ENCODE measurements at regions not wholly inside any gene's neighbourhood (a gene's known extent, or its start where the extent isn't known, plus 50 kb on each side); places are given as distances from the start of the nearest gene placed in this dataset.

DNA sequence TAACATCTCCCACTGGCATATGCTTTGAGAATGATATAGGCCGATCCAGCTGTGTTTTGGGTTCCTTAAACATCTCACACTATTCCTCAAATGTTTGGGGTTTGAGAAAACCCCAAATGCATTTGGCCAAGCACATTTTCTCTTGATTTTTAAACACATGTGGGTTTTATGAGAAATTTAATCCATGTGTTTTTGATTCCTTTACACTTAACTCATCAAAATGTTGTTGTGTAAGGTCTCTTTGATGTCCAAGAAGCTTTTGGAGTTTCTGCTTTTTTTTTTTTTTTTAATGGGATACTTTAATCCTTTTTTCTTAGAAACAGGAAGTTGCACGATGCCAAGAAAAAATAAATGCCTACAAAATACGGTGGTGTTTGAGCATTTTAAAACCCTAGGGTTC, 339.8 kb upstream of the TCF4 start:
- no peak for TF ChIP-seq EP300 (IDR thresholded peaks at IDR 0.05)
- TF ChIP-seq POLR2A (IDR thresholded peaks at IDR 0.05) = no peak
- TF ChIP-seq, protein P1, sequence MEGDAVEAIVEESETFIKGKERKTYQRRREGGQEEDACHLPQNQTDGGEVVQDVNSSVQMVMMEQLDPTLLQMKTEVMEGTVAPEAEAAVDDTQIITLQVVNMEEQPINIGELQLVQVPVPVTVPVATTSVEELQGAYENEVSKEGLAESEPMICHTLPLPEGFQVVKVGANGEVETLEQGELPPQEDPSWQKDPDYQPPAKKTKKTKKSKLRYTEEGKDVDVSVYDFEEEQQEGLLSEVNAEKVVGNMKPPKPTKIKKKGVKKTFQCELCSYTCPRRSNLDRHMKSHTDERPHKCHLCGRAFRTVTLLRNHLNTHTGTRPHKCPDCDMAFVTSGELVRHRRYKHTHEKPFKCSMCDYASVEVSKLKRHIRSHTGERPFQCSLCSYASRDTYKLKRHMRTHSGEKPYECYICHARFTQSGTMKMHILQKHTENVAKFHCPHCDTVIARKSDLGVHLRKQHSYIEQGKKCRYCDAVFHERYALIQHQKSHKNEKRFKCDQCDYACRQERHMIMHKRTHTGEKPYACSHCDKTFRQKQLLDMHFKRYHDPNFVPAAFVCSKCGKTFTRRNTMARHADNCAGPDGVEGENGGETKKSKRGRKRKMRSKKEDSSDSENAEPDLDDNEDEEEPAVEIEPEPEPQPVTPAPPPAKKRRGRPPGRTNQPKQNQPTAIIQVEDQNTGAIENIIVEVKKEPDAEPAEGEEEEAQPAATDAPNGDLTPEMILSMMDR (IDR thresholded peaks at IDR 0.05) = no peak

All from ovary (tissue), 3 donors.